GM19043 (cell line): ENCODE measurements at regions not wholly inside any gene's neighbourhood (a gene's known extent, or its start where the extent isn't known, plus 50 kb on each side); places are given as distances from the start of the nearest gene placed in this dataset.
"Not testable (repeated sequence)": the region's sequence is repeated elsewhere in the genome, so short reads cannot be mapped to it uniquely, and the experiment has no call there.

Experiments
- ATAC-seq: cut with Tn5 transposase; IDR thresholded peaks from one replicate; pipeline ENCODE4 v1.9.1; 2021; ENCODE audit warnings: low read depth; ENCODE audit not compliant: unreplicated experiment

DNA sequence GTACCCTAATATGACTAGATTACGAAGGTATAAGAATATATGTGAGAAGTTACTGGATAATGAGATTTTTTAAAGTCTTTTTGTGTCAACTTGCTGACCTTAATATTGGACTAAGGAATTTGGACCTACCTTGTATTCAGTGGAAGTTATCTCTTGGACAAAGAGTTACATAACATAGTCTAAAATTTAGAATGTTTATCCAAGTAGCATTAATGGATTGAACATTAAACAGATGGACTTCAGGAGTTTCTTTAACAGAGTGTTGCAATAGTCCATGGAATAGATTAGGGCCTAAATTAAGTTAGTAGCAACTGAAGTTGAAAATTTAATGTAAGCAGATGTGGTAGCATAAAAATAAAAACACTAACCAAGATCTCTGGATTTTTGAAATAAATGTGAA is 266.4 kb downstream of the PYDC2 start:
- ATAC-seq, result no peak

DNA sequence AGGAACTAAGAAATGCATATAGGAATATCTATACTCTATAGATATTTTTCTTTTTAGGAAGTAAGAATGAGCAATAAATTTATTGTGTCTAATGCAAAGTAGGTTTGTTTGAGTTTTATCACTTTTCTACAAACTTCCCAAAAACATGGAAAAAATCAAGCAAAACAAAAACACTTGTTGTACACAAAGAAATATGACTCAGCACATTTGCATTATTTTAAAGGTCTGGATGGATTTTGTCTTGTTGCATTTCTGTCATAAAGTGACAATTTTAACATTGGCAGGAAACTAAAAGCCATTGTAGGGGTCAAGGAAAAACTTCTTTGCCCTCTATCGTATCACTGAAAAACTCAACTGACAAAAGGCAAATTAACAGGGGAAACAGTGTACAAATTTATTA is 267.2 kb downstream of the PYDC2 start:
- ATAC-seq, result no peak

GRCh38 chr3:191737742-191738141 is 276.8 kb downstream of the PYDC2 start:
- no peak for ATAC-seq

- no peak for ATAC-seq
Measured at GRCh38 chr3:191740712-191741111, 279.7 kb downstream of the PYDC2 start.

GRCh38 chr3:191741847-191742350 is 280.9 kb downstream of the PYDC2 start:
- not testable (repeated sequence) for ATAC-seq

DNA sequence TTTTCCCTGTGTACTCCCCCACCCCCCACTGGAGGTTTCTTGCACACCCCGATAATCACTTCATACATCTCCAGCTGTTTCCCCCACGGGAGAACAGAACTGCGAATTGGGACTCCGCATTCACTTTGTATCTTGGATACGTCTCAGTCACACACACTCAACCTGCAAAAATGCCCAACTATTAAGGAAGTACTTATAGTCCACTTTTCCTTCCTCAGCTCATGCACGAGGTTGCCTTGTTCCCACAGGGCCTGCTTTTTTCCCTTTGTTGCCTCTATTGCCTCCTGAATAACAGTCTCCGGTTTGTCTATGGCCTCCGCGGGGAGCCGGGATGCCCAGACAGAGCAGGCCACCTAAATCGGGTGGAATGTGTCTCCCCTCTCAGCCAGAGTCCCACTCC is 282.3 kb downstream of the PYDC2 start:
- no peak for ATAC-seq

DNA sequence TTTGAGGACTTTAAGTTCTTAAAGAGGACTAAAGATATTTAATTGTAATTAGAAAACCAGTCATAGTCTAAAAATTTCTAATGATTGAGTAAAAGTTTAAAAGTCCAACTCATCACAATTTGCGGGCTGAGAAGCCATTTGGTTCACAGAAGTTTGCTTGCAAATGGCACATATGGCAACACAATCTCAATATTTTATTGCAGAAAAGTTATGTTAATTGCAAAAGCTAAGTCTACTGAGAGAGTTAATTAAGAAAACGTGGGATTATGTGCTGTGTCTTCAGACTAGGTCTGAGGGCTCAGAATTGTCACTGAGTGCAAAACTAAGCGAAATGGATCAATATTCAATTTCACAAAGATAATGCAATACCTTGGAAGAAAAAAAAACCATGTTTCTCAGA is 289.7 kb downstream of the PYDC2 start:
- ATAC-seq, result no peak

- no peak for ATAC-seq
Measured at GRCh38 chr3:191753196-191753595, 292.2 kb downstream of the PYDC2 start.

GRCh38 chr3:191761906-191762305 is 300.9 kb downstream of the PYDC2 start:
- no peak for ATAC-seq

- no peak for ATAC-seq
Measured at GRCh38 chr3:191762323-191762960, 301.5 kb downstream of the PYDC2 start.

DNA sequence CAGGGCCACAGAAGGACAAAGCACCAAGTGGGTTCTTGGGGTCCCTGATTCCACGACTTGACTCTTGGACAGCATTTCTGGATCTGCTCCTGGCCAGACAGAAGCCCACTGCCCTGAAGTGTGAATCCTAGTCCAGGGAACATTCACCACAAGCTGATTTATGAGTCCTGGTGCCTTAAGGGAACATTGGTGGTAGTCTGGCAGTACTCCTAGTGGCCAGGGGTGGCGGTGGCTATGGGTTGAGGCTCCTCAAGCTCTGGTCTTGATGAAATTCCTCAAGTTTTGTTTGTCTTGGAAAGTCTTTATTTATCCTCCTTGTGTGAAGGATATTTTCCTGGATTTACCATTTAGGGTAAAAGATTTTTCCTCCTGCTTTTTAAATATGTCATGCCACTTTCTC is 307.5 kb downstream of the PYDC2 start:
- no peak for ATAC-seq

GRCh38 chr3:191770541-191770940 is 309.6 kb downstream of the PYDC2 start:
- ATAC-seq, result no peak

DNA sequence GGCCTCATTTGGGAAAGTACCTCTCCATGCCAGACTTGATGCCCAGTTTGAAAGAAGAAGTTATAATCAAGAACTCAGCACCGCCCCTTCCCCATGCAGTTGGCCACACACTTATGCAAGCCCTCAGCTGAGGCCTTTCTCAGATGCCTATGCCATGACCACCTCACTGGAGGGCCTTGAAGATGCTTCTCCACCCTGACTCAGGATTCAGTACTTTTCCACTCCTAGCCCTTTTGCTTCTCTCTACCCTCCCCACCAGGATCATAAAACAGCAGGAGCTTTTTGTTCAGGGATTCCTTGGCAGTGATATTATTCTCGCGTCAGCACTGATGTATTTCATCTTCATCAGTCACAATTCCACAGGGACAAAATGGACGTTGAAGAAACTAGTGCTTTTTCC is 313.5 kb downstream of the PYDC2 start:
- ATAC-seq, result no peak

DNA sequence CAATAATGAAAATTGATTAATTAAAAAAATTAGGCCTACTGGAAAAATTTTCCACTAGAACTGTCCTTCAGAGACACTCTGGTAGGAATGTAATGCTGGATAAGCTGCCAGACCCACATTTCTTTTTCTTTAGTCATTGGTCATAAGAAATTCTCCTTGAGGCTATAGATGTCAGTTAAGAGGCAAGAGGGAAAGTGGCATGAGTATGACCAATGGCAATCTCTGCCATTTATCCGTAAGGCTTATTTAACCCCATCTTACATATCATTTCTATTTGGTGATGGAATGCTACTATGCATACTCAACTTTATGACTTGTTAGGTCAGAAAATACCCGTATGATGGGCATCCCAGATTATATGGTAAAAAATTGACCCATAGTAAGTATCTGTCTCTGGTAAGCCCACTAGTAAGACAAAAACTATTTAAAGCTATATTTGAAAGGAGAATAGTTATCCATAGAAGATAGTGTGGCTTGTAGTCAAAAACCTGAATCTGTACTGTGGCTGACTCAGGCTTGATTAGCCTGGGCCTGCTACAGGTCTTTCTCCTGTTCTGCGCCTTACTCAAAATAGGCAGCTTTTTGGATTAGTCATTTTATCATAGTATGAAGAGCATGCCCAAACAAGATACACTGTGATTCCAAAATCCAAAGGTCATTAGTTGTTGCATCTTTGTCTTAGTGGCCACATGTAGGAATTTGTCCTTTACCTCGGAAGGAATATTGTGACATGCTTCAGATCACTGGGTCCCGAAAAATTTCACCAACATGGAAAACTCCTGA is 314.7 kb downstream of the PYDC2 start:
- ATAC-seq, result no peak

GRCh38 chr3:191781044-191781443 is 320.1 kb downstream of the PYDC2 start:
- ATAC-seq, result no peak

- ATAC-seq, result no peak
Measured at GRCh38 chr3:191783024-191783423, 322.1 kb downstream of the PYDC2 start.

DNA sequence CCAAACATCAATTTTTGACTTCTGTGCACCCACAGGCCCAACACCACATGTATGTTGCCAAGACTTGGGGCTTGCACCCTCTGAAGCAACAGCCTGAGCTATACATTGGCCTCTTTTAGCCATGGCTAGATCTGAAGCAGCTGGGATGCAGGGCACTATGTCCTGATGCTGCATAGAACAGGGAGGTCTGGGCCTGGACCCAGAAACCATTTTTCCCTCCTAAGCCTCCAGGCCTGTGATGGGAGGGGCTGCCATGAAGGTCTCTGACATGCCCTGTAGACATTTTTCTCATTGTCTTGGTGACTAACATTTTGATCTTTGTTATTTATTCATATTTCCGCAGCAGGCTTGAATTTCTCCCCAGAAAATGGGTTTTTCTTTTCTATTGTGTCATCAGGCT is 330.0 kb downstream of the PYDC2 start:
- ATAC-seq, result no peak

DNA sequence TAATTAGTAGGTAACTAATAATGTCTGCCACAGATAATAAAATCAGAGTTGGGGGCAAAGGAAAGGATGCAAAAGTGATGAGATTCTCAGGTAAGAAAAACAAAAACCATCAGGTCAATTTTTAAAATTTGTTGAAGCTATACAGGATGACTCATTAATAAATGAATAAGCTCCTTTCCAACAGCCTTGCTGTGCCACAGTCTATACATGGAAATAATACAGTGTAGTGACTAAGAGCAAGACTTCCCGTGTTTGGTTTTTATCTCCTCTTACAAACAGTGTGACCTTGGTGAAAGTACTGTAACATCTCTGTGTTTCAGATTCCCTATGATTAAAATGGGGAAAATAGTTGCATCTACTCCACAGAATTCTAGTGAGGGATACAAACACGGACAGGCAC is 331.6 kb downstream of the PYDC2 start:
- no peak for ATAC-seq

GRCh38 chr3:191795196-191795595 is 334.2 kb downstream of the PYDC2 start:
- no peak for ATAC-seq

DNA sequence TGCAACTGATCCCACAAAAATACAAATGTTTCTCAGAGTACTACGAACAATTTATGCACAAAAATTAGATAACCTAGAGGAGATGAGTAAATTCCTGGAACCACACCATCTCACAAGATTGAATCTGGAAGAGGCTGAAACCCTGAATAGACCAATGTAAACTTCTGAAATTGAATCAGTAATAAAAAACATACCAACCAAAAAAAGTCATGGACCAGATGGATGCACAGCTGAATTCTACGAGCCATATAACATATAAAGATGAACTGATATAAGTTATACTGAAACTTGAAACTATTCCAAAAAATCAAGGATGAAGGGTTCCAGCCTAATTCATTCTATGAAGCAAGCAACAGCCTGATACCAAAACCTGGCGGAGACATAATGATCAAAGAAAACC is 336.3 kb downstream of the PYDC2 start:
- no peak for ATAC-seq

DNA sequence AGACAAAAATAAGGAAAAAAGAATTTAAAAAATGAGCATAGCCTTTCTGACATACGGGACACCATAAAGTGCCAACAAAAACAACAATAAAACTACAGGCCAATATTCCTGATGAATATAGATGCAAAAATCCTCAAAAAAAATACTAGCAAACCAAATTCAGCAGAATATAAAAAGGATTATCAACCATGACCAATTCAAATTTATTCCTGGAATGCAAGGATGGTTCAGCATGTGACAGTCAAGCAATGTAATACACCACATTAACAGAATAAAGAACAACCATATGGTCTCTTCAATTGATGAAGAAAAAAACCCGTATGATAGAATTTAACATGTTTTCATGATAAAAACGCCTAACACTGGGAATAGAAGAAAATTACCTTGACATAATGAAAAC is 341.7 kb downstream of the PYDC2 start:
- no peak for ATAC-seq

DNA sequence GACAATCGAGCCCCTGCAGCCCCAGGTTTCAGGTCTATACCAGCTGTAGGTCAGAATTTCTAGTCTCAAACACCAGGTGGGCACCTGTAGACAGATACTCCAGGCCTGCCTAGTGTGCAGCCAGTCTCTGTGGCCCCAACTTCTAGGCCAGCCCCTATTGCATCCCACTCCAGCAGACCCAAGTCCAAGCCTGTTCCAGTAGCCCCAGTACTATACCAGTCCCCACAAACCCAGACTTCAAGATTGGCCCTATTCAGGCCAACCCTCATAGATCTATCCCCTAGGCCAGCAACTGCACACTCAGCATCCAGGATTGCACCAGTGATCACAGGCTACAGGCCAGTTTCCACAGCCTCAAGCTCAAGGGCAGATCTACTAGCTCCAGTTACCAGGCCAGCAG is 344.0 kb downstream of the PYDC2 start:
- no peak for ATAC-seq
